Muscle of back (tissue), 3 donors: ENCODE measurements at regions not wholly inside any gene's neighbourhood (a gene's known extent, or its start where the extent isn't known, plus 50 kb on each side); places are given as distances from the start of the nearest gene placed in this dataset.

Experiments
- DNase-seq, 3 donors: peaks; one replicate each; pipeline versions ENCODE4 v3.0.0 to v3.0.0-alpha.2; 2013

DNA sequence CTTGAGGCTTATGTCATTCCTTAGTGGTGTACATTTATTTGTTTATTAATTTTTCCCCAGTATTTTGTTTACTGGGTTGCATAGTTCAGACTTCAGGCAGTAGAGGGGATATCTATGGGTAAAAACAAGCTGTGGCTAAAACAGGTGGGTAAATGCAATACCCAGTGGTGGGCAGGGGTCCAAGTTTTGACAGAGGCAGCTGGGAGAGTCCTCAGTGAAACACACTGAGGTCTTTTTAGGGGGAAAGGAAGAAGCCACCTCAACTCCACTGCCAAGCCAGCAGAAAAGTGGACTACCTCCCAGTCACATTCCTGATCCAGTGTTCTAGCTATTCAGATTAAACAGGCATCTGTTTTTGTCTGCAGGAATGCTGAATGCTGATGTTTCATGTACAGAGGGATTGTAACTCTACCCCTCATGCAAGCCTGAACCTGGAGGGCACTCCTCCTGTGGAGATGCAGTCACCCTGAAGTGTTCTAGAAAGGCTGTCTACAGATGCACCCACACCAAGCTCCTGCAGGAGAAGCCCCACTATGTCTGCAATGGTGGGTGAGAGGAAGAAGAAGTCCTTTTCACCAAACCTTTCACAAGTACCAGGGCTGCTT, 757.8 kb downstream of the INHBA start:
- no peak for DNase-seq

DNA sequence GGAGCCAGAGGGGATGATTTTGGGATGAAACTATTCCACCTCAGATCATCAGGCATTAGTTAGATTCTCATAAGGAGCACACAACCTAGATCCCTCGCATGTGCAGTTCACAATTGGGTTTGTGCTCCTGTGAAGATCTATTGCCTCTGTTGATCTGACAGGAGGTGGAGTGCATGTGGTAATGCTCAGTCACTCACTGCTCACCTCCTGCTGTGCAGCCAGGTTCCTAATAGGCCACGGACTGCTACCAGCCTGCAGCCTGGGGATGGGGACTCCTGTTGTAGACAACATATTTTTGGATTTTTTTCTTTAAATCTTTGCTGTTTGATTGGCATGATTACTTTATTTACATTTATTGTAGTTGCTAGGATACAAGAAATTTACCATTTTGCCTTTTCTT, 765.0 kb downstream of the INHBA start:
- no peak for DNase-seq

DNA sequence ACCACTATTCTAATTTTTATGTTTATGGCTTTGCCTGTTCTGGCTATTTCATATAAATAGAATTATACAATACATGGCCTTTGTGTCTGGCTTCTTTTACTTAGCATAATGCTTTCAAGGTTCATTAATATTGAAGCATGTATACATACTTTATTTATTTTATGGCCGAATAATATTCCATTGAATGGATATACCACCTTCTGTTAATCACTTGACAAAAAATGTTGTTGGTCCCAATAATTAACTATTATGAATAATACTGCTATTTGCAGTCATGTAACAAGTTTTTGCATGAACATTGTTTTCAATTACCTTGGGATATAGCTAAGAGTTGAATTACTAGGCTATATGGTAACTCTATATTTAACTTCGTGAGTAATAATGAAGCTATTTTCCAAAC, 767.5 kb downstream of the INHBA start:
- DNase-seq: no peak

DNA sequence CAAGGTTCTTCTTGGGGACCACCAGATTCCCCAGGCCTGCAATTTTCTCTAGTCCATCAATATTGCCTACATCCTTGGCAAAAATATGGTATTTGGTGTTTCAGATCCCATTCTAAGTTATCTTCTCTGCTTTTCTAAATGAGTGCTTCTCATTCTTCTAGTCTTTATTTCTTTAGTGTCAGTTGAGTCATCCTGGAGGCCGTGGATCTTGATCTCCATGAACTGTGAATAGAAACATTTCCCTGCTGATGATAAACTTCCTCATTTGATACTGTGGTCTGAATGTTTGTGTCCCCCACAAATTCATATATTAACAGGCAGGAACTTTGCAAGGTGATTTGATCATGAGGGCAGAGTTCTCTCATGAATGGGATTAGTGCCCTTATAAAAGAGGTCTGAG, 779.3 kb downstream of the INHBA start:
- no peak for DNase-seq

DNA sequence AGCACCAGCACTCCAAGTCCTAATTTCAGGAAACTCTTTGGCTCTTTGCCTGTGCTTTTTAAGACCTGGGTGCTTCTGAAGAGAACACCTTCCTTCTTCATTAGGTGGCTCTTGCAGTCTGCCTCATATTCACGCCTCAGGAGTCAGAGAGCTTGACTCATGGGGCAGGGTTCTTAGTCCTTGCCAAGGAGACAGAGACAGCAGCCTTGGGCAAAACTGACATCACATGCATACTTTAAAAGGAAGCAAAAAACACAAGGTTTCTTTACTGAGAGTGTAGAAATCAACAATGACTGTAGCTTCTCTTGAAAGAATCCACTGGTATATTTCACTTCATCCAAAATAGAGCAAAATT, 780.6 kb downstream of the INHBA start:
- DNase-seq: peak in 1 of 3 donors; percentile 9

DNA sequence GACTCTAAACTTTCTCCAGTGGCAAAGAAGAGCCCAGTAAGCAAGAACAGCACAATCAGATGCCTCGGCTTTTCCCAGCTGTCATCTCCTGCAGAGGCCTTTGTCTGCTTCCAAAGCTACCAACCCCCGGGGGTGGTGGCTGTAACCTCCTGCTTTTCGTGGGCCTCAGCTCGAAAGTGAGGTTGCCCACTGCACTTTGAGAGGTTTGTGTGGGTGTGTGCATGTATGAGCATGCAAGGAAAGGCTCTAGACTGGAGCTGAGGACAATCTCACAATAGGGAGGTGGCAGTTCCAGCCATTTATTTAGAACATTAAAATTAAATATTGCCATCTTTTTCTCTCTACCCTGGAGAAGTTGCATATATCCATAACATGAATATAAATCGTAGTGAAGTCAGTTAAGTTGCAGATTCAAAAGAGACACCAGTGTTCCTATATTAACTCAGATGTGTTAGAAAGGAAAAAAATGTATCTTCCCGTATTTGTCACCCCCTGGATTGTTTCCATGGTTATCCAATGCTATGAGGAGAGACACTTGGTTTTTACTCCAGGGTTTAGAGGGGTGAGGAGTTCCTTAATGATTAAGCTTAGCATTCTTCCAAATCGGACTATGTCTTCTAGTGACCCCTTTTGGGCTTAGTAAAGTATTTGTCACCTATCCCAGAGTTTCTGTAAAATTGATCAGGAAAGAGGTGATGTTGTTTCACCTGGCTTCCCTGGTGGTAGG, 781.1 kb downstream of the INHBA start:
- no peak for DNase-seq

DNA sequence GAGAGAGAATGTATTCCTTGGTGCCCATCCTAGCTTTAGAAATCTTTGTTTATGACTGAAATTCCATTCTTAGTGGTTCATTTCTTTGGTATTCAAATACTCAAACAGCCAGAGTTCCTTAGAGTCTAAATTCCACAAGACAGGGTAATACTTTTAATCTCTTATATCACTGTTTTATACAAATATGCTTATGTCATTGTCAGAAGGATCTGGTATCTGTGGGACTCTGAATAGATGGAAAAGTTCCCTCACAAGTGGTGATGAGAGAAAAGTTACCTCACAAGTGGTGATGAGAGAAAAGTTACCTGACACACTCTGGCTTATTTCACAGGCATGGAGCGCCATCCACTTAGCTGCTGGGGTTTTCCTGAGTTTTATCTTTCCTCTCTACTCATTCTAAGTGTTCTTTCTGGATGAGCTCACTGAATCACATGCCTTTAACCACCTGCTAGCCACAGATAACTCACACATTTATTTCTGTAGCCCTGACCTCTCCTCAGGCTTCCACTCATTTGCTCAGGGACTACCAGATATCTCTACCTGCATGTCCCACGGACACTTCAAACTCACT, 784.0 kb downstream of the SUGCT start:
- peak in 1 of 3 donors; percentile 58 for DNase-seq

DNA sequence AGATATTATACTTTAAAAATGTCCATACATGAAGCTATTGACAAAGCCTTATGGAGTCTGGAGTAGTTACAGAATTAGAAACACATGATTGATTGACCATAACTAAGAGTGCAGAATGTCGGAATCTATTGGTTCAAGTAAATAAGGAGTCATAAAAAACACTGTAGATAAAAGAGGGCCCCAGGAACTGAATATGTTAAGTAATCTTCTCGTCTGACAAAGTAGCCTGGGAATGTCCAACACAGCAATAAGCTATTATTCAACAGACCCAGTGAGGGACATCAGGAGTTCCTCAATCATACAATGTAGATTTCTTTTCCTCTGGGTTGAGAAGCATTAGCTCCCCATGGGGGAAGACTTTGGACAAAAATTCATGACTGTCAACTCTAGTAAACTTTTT, 782.0 kb downstream of the SUGCT start:
- no peak for DNase-seq

DNA sequence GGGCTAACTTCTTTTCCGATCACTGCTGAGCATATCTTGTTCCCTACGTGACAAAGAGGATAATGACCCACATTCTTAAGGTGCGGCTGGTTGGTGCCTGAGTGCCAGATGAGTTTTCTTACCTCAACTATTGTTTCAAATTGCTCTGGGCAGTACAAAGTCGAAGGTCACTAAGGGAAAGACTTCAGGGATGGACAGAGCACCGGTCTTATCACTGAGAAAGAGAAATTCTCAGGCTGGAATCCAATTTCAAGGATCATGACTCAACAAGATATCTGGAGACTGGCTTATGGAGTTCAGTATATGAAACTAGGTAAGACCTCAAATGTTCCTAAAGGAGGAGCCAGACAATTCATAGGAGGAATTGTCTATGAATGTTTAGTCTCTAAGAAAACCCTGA, 780.3 kb downstream of the SUGCT start:
- no peak for DNase-seq
